PC-3 (cell line): ENCODE measurements at regions not wholly inside any gene's neighbourhood (a gene's known extent, or its start where the extent isn't known, plus 50 kb on each side); places are given as distances from the start of the nearest gene placed in this dataset.

Experiments
- ATAC-seq: fragments of 200-7000 bp; cut with Tn5 transposase; 2 replicates; pipeline ENCODE4 v1.9.1; 2020; ENCODE audit warnings: mild to moderate bottlenecking, moderate library complexity
- BruUV-seq: library from RNA; stranded (reverse); fragments of 400-500 nt; replicated peaks from 2 replicates; lab custom pipeline; 2021; lab: Mats Ljungman, UMichigan
- CTCF ChIA-PET: fragments of 300-600 bp; sonication (Branson Sonifier 250); formaldehyde crosslinking; loops from one replicate; lab custom pipeline; 2022; ENCODE audit warnings: antibody characterized with exemption; lab: Charles Lee
- POLR2A ChIA-PET: fragments of 300-600 bp; sonication (Branson Sonifier 250); formaldehyde crosslinking; loops from one replicate; lab custom pipeline; 2022; ENCODE audit warnings: antibody characterized with exemption; ENCODE audit not compliant: unreplicated experiment; lab: Charles Lee
- DNase-seq: peaks from one replicate; pipeline ENCODE4 v3.0.0-alpha.2; 2015
- H2AFZ ChIP-seq: fragments of 300-600 bp; sonication (generic); 2 replicates; pipeline ENCODE4 v1.6.0; 2016; ENCODE audit warnings: antibody characterized with exemption, low read length
- H3F3A ChIP-seq: fragments of 300-600 bp; sonication (generic); one replicate; pipeline ENCODE4 v1.6.0; 2017; ENCODE audit warnings: antibody characterized with exemption, low read length, control low read depth, mild to moderate bottlenecking; ENCODE audit not compliant: unreplicated experiment
- H3K27ac ChIP-seq: fragments of 300-600 bp; sonication (generic); 2 replicates; pipeline ENCODE4 v1.5.1; 2016; ENCODE audit warnings: mild to moderate bottlenecking, low read length
- H3K27me3 ChIP-seq: fragments of 300-600 bp; sonication (generic); 2 replicates; pipeline ENCODE4 v1.6.1; 2016; ENCODE audit warnings: low read length, mixed read lengths
- H3K36me3 ChIP-seq: fragments of 300-600 bp; sonication (generic); 2 replicates; pipeline ENCODE4 v1.6.1; 2016; ENCODE audit warnings: low read depth, mixed run types, low read length, mixed read lengths
- H3K4me1 ChIP-seq: fragments of 300-600 bp; sonication (generic); 2 replicates; pipeline ENCODE4 v1.5.1; 2016; ENCODE audit warnings: low read length; ENCODE audit not compliant: insufficient read depth
- H3K4me2 ChIP-seq: fragments of 300-600 bp; sonication (generic); 2 replicates; pipeline ENCODE4 v1.6.0; 2016; ENCODE audit warnings: low read length
- H3K4me3 ChIP-seq: fragments of 300-600 bp; sonication (generic); 2 replicates; pipeline ENCODE4 v1.5.1; 2016; ENCODE audit warnings: mild to moderate bottlenecking, low read length, mixed read lengths
- H3K79me2 ChIP-seq: fragments of 300-600 bp; sonication (generic); 2 replicates; pipeline ENCODE4 v1.6.1; 2017; ENCODE audit warnings: low read length, mixed read lengths
- H3K9ac ChIP-seq: fragments of 300-600 bp; sonication (generic); 2 replicates; pipeline ENCODE4 v1.6.0; 2016; ENCODE audit warnings: mild to moderate bottlenecking, low read length
- H3K9me2 ChIP-seq: fragments of 300-600 bp; sonication (generic); replicated peaks from 2 replicates; pipeline ENCODE4 v1.6.1; 2016; ENCODE audit warnings: mixed run types, low read length, mixed read lengths
- H3K9me3 ChIP-seq: fragments of 300-600 bp; sonication (generic); 2 replicates; pipeline ENCODE4 v1.6.1; 2016; ENCODE audit warnings: low read length, mixed read lengths
- H4K20me1 ChIP-seq: fragments of 300-600 bp; sonication (generic); 2 replicates; pipeline ENCODE4 v1.6.1; 2016; ENCODE audit warnings: low read length, mixed read lengths
- EZH2 ChIP-seq: fragments of 300-600 bp; sonication (generic); IDR thresholded peaks from one replicate; pipeline ENCODE4 v1.6.1; 2017; ENCODE audit warnings: antibody characterized with exemption, mild to moderate bottlenecking, low read length; ENCODE audit not compliant: unreplicated experiment
- EZH2phosphoT487 ChIP-seq: fragments of 300-600 bp; sonication (generic); IDR thresholded peaks from 2 replicates; pipeline ENCODE4 v1.6.1; 2018; ENCODE audit warnings: mild to moderate bottlenecking, antibody characterized with exemption, low read length, borderline replicate concordance
- intact Hi-C: fragments of 100-400 bp; cut with micrococcal nuclease; formaldehyde crosslinking; loops from 2 replicates; pipeline ENCODE4 v1.9.0; 2023
- TF ChIP-seq, protein P1 (sequence below): fragments of 300-600 bp; sonication (generic); conservative IDR thresholded peaks from 2 replicates; pipeline ENCODE4 v1.5.1; 2017; ENCODE audit warnings: antibody characterized with exemption, low read depth, mild to moderate bottlenecking, low read length

DNA sequence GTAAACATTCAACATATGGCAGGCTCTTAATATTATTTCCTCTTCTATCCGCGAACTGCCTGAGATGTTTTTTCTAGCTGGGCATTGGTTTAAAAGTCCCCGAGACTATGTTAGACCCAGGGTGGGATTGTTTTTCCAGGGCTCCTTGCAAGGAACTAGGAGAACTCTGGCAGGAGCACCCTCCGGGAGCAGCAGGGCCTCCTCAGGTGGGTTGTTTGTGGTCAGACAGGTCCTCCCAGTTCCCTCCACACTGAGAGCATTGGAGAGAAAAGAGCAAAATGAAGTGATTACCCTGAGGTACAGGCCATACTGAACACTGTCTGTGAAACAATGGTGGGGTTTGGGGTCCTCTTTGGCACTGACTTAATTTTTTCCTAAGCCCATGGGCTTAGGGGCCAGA, 115.9 kb upstream of the LGALSL start:
- 0 out of 2 replicates have a peak, but pooled peaks cover 3% of the 10 kb centered on the region for H3K9me3 ChIP-seq

GRCh38 chr2:64338910-64339500, 115.0 kb upstream of the LGALSL start:
- 0 out of 2 replicates have a peak, but pooled peaks cover 3% of the 10 kb centered on the region for H3K9me3 ChIP-seq
- peak overlapping the region; percentile 0; the same call in 1 of the 2 replicates for H3K4me2 ChIP-seq
- no peaks in the 10 kb centered on the region for H3F3A ChIP-seq
- H3K36me3 ChIP-seq = no peaks in the 10 kb centered on the region
- H3K27ac ChIP-seq = no peak overlapping the region
- H3K4me1 ChIP-seq = peaks cover 44% of the 10 kb centered on the region
- no peaks in the 10 kb centered on the region for H3K27me3 ChIP-seq
- ATAC-seq = peak; percentile 74
- no peaks in the 10 kb centered on the region for H4K20me1 ChIP-seq
- TF ChIP-seq EZH2phosphoT487 = no peak
- TF ChIP-seq, protein P1, sequence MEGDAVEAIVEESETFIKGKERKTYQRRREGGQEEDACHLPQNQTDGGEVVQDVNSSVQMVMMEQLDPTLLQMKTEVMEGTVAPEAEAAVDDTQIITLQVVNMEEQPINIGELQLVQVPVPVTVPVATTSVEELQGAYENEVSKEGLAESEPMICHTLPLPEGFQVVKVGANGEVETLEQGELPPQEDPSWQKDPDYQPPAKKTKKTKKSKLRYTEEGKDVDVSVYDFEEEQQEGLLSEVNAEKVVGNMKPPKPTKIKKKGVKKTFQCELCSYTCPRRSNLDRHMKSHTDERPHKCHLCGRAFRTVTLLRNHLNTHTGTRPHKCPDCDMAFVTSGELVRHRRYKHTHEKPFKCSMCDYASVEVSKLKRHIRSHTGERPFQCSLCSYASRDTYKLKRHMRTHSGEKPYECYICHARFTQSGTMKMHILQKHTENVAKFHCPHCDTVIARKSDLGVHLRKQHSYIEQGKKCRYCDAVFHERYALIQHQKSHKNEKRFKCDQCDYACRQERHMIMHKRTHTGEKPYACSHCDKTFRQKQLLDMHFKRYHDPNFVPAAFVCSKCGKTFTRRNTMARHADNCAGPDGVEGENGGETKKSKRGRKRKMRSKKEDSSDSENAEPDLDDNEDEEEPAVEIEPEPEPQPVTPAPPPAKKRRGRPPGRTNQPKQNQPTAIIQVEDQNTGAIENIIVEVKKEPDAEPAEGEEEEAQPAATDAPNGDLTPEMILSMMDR = no peak
- TF ChIP-seq EZH2 = no peak
- H2AFZ ChIP-seq = no peak overlapping the region
- intact Hi-C loops = loop anchor here (10.0 kb wide), 1 partner anchor 116 kb away; the partner anchor contains the start of gene LGALSL
- no TSS peak for BruUV-seq
- POLR2A ChIA-PET = no interaction called here
- no peaks in the 10 kb centered on the region for H3K9me2 ChIP-seq
- DNase-seq = peak; percentile 67
- CTCF ChIA-PET = interaction anchor here (0.6 kb wide), 1 partner anchor 525 kb away, joined by 3 read pairs; no protein-coding TSS in a partner anchor
- no peaks in the 10 kb centered on the region for H3K79me2 ChIP-seq
- H3K4me3 ChIP-seq = no peak overlapping the region
- no peak overlapping the region for H3K9ac ChIP-seq

More for the DNA sequence above, 115.9 kb upstream of the LGALSL start:
- Histone ChIP-seq H3K4me1 (peaks cover 44% of the 10 kb centered on the region), H3K27me3 (no peaks in the 10 kb centered on the region), H3K9ac (no peak overlapping the region), H4K20me1 (no peaks in the 10 kb centered on the region), H3K79me2 (no peaks in the 10 kb centered on the region), H3K4me2 (peak overlapping the region; percentile 12; the same call in 1 of the 2 replicates), H3K27ac (no peak overlapping the region), H3K9me2 (no peaks in the 10 kb centered on the region), H3K36me3 (no peaks in the 10 kb centered on the region), H3F3A (no peaks in the 10 kb centered on the region), H3K4me3 (no peak overlapping the region), H2AFZ (no peak overlapping the region)
- CTCF ChIA-PET = no interaction called here
- intact Hi-C loops = loop anchor here (10.0 kb wide), 1 partner anchor 117 kb away; the partner anchor contains the start of gene LGALSL
- DNase-seq (no peak), ATAC-seq (no peak)
- TF ChIP-seq EZH2phosphoT487 (no peak), EZH2 (no peak)
- TF ChIP-seq, protein P1 = no peak
- POLR2A ChIA-PET = no interaction called here
- BruUV-seq = no TSS peak

GRCh38 chr2:64341461-64341860, 112.5 kb upstream of the LGALSL start:
- ChIA-PET POLR2A (no interaction called here), CTCF (no interaction called here)
- Histone ChIP-seq H3K4me2 (no peak overlapping the region), H3K4me3 (no peak overlapping the region), H3K9me3 (0 out of 2 replicates have a peak, but pooled peaks cover 3% of the 10 kb centered on the region), H3K36me3 (no peaks in the 10 kb centered on the region), H4K20me1 (no peaks in the 10 kb centered on the region), H3K9me2 (no peaks in the 10 kb centered on the region; the same call in 1 of the 2 replicates), H3K4me1 (peaks cover 39% of the 10 kb centered on the region), H3K9ac (no peak overlapping the region), H3K79me2 (no peaks in the 10 kb centered on the region), H3F3A (no peaks in the 10 kb centered on the region), H3K27ac (no peak overlapping the region), H3K27me3 (no peaks in the 10 kb centered on the region), H2AFZ (no peak overlapping the region)
- BruUV-seq = no TSS peak
- ATAC-seq = no peak
- TF ChIP-seq, protein P1 = no peak
- no peak for TF ChIP-seq EZH2
- no peak for TF ChIP-seq EZH2phosphoT487
- intact Hi-C loops = no loop called here
- no peak for DNase-seq
